ENCODE measurements at regions not wholly inside any gene's neighbourhood (a gene's known extent, or its start where the extent isn't known, plus 50 kb on each side); places are given as distances from the start of the nearest gene placed in this dataset.

GRCh38 chr7:153912211-153912610 is 140.0 kb upstream of the DPP6 start:
- H3K9me3 Mint-ChIP-seq: peaks cover 12% of the 10 kb centered on the region
- H3K4me1 Mint-ChIP-seq: no peaks in the 10 kb centered on the region
- ChIA-PET POLR2A (no interaction called here), CTCF (no interaction called here)
- H3K36me3 Mint-ChIP-seq (ENCODE audit: low read depth): no peaks in the 10 kb centered on the region
- H3K27me3 Mint-ChIP-seq: no peaks in the 10 kb centered on the region
- H3K4me3 Mint-ChIP-seq: no peak overlapping the region
- no peak overlapping the region for H3K27ac Mint-ChIP-seq
- DNase-seq: no peak

GRCh38 chr7:153920126-153920525 is 132.1 kb upstream of the DPP6 start:
- Mint-ChIP-seq H3K9me3 (peaks cover 6% of the 10 kb centered on the region), H3K4me1 (no peaks in the 10 kb centered on the region), H3K27me3 (no peaks in the 10 kb centered on the region), H3K4me3 (no peak overlapping the region), H3K27ac (no peak overlapping the region), H3K36me3 (ENCODE audit: low read depth) (no peaks in the 10 kb centered on the region)
- DNase-seq: no peak
- ChIA-PET CTCF (no interaction called here), POLR2A (no interaction called here)

DNA sequence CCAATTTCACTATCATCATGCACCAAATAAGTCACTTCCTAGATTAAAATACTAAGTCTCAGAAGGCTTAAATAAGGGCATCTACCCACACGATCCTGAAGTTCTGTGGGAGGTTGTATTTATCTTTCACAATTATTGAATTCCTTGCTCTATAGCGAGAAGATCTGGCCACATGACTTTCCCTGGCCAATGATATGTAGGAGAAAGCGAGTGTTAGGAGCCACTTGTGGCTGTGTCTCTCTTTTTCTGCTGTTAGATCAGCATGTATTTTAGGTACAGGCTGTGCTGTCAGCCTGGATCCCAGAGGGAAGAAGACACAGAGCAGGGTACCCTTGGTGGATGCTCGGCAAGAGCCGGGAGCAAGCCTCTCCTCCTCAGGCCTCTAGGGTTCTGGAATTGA is 131.3 kb upstream of the DPP6 start:
- ChIA-PET POLR2A (no interaction called here), CTCF (no interaction called here)
- Mint-ChIP-seq H3K27ac (no peak overlapping the region), H3K9me3 (peaks cover 7% of the 10 kb centered on the region), H3K27me3 (no peaks in the 10 kb centered on the region), H3K4me1 (no peaks in the 10 kb centered on the region), H3K4me3 (no peak overlapping the region), H3K36me3 (ENCODE audit: low read depth) (no peaks in the 10 kb centered on the region)
- DNase-seq: no peak

DNA sequence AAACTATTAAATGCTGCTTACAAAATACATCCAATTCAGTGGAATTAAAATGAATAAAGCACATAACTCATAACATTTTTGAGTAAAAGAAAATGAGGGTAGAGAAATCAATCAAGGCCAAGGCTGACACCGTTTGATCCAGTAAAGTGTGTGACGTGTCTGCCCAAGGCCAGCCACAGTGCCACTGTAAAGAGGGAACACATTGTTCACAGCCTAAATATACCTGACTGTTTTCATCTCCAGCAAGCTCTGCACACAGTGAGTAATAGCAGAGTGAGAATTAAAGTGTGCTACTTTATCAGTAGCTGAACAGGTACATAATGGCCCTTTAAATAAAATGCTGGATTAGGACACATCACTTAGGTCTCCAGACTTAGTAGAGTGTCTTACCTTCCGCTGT is 130.8 kb upstream of the DPP6 start:
- no peaks in the 10 kb centered on the region for H3K27me3 Mint-ChIP-seq
- no peak overlapping the region for H3K27ac Mint-ChIP-seq
- POLR2A ChIA-PET: no interaction called here
- no peaks in the 10 kb centered on the region for H3K36me3 Mint-ChIP-seq (ENCODE audit: low read depth)
- no peaks in the 10 kb centered on the region for H3K4me1 Mint-ChIP-seq
- DNase-seq: no peak
- H3K9me3 Mint-ChIP-seq: peaks cover 11% of the 10 kb centered on the region
- no peak overlapping the region for H3K4me3 Mint-ChIP-seq
- CTCF ChIA-PET: no interaction called here

DNA sequence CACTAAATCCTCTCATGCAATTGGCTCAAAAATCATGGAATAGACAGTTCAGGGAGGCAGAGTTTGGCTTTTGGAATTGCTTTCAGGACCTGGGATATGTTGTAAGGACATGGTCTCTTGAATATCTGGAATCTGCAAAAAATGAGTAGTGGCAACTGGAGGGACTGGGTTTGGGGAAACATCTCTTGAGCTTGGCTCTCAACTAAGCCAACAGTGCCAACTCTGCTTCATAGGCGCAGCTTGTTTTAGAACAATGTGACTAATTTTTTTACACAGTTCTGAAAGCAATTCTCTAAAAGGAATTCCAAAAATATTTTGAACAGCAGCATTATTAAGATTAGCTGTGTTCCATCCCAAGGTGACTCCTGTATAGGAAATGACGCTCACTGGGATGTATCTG is 121.5 kb upstream of the DPP6 start:
- Mint-ChIP-seq H3K4me3 (no peak overlapping the region), H3K27ac (no peak overlapping the region), H3K36me3 (ENCODE audit: low read depth) (no peaks in the 10 kb centered on the region), H3K27me3 (no peaks in the 10 kb centered on the region), H3K9me3 (peaks cover 15% of the 10 kb centered on the region), H3K4me1 (no peaks in the 10 kb centered on the region)
- ChIA-PET POLR2A (no interaction called here), CTCF (no interaction called here)
- no peak for DNase-seq

- Mint-ChIP-seq H3K36me3 (ENCODE audit: low read depth) (no peaks in the 10 kb centered on the region), H3K4me3 (no peak overlapping the region), H3K27ac (no peak overlapping the region), H3K9me3 (peaks cover 10% of the 10 kb centered on the region), H3K27me3 (no peaks in the 10 kb centered on the region), H3K4me1 (no peaks in the 10 kb centered on the region)
- DNase-seq: no peak
- POLR2A ChIA-PET: no interaction called here
- CTCF ChIA-PET: no interaction called here
These were observed 118.2 kb upstream of the DPP6 start for GRCh38 chr7:153934048-153934447.

- no peaks in the 10 kb centered on the region for H3K27me3 Mint-ChIP-seq
- POLR2A ChIA-PET: no interaction called here
- no peak overlapping the region for H3K27ac Mint-ChIP-seq
- H3K36me3 Mint-ChIP-seq (ENCODE audit: low read depth): no peaks in the 10 kb centered on the region
- CTCF ChIA-PET: no interaction called here
- DNase-seq: no peak
- H3K9me3 Mint-ChIP-seq: peaks cover 8% of the 10 kb centered on the region
- no peak overlapping the region for H3K4me3 Mint-ChIP-seq
- H3K4me1 Mint-ChIP-seq: no peaks in the 10 kb centered on the region
These were observed 117.6 kb upstream of the DPP6 start for GRCh38 chr7:153934629-153935028.

- ChIA-PET CTCF (no interaction called here), POLR2A (no interaction called here)
- Mint-ChIP-seq H3K4me3 (no peak overlapping the region), H3K27me3 (no peaks in the 10 kb centered on the region), H3K4me1 (no peaks in the 10 kb centered on the region), H3K9me3 (peaks cover 8% of the 10 kb centered on the region), H3K36me3 (ENCODE audit: low read depth) (no peaks in the 10 kb centered on the region), H3K27ac (no peak overlapping the region)
- DNase-seq: no peak
These were observed 117.1 kb upstream of the DPP6 start for GRCh38 chr7:153935095-153935494.

GRCh38 chr7:153938451-153938850 is 113.7 kb upstream of the DPP6 start:
- H3K27ac Mint-ChIP-seq: no peak overlapping the region
- peaks cover 7% of the 10 kb centered on the region for H3K9me3 Mint-ChIP-seq
- no peaks in the 10 kb centered on the region for H3K4me1 Mint-ChIP-seq
- H3K4me3 Mint-ChIP-seq: no peak overlapping the region
- ChIA-PET CTCF (no interaction called here), POLR2A (no interaction called here)
- no peaks in the 10 kb centered on the region for H3K36me3 Mint-ChIP-seq (ENCODE audit: low read depth)
- no peak for DNase-seq
- H3K27me3 Mint-ChIP-seq: no peaks in the 10 kb centered on the region

DNA sequence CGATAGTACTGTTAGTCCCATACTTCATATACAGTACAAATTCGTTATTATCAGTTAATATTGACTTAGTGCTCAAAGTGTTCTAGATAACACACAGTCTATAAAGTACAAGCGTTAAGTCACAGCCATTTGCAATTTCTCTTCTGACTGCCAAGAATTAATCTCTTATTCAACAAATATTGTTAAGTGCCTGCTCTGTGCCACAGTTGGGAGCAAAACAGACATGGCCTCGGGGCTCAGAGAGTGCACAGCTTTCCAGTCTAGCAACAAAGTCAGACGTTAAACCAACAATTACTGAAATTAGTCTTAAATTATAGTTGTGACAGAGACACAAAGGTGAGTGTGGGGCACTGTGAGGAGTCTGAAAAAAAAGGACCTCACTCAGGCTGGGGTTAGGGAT is 113.0 kb upstream of the DPP6 start:
- no peaks in the 10 kb centered on the region for H3K36me3 Mint-ChIP-seq (ENCODE audit: low read depth)
- H3K27me3 Mint-ChIP-seq: no peaks in the 10 kb centered on the region
- no peak for DNase-seq
- ChIA-PET POLR2A (no interaction called here), CTCF (no interaction called here)
- H3K9me3 Mint-ChIP-seq: peaks cover 6% of the 10 kb centered on the region
- no peak overlapping the region for H3K4me3 Mint-ChIP-seq
- H3K4me1 Mint-ChIP-seq: no peaks in the 10 kb centered on the region
- no peak overlapping the region for H3K27ac Mint-ChIP-seq

DNA sequence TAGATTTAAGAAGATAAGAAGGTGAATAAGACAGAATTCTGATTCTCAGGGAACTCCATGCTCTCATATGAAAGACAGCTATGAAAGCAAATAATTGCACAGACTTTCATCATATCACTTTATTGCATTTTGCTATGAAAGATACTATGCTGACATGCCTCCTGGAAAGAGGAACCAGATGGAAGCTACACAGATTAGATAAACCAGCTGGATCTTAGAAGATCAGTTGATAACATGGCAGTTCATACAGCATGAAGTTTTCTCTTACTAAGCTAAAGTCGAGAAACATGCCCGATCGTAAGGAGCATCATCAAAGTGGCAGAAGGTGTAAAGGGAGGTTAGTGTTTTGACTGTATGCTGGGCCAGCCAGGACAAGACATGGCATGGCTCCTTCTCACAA is 112.5 kb upstream of the DPP6 start:
- Mint-ChIP-seq H3K27ac (no peak overlapping the region), H3K9me3 (peaks cover 5% of the 10 kb centered on the region), H3K27me3 (no peaks in the 10 kb centered on the region), H3K4me1 (no peaks in the 10 kb centered on the region), H3K36me3 (ENCODE audit: low read depth) (no peaks in the 10 kb centered on the region), H3K4me3 (no peak overlapping the region)
- DNase-seq: no peak
- CTCF ChIA-PET: no interaction called here
- POLR2A ChIA-PET: no interaction called here

GRCh38 chr7:153941061-153941460 is 111.1 kb upstream of the DPP6 start:
- POLR2A ChIA-PET: no interaction called here

GRCh38 chr7:153942036-153942435 is 110.2 kb upstream of the DPP6 start:
- no peaks in the 10 kb centered on the region for H3K36me3 Mint-ChIP-seq (ENCODE audit: low read depth)
- peaks cover 7% of the 10 kb centered on the region for H3K9me3 Mint-ChIP-seq

More at GRCh38 chr7:153941061-153941460, 111.1 kb upstream of the DPP6 start:
- DNase-seq: no peak
- Mint-ChIP-seq H3K4me1 (no peaks in the 10 kb centered on the region), H3K36me3 (ENCODE audit: low read depth) (no peaks in the 10 kb centered on the region), H3K27me3 (no peaks in the 10 kb centered on the region), H3K9me3 (peaks cover 8% of the 10 kb centered on the region), H3K27ac (no peak overlapping the region), H3K4me3 (no peak overlapping the region)
- CTCF ChIA-PET: no interaction called here

DNA sequence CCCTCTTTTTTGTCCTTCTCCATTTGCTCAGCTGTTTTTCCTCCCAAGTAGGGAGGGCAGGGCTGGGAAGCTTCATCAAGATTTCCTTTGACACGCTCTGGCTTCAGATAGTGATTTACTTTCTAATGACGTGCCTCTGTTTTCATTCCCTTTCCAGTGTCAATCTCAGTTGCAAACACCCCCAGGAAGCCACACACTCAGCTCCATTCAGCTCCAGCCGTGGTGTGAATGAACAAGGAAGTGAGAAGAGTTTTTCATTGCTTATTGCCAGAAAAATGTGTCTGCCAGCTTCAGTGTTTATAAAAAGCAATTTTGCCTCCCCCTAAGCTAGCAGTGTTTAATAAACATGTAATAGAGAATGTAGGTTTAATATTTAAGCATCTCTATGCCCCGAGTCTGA is 108.7 kb upstream of the DPP6 start:
- H3K4me1 Mint-ChIP-seq: no peaks in the 10 kb centered on the region
- H3K27ac Mint-ChIP-seq: no peak overlapping the region
- ChIA-PET CTCF (no interaction called here), POLR2A (no interaction called here)
- no peaks in the 10 kb centered on the region for H3K27me3 Mint-ChIP-seq
- peaks cover 7% of the 10 kb centered on the region for H3K9me3 Mint-ChIP-seq
- no peaks in the 10 kb centered on the region for H3K36me3 Mint-ChIP-seq (ENCODE audit: low read depth)
- no peak overlapping the region for H3K4me3 Mint-ChIP-seq
- no peak for DNase-seq

More at GRCh38 chr7:153942036-153942435, 110.2 kb upstream of the DPP6 start:
- DNase-seq: no peak
- ChIA-PET CTCF (no interaction called here), POLR2A (no interaction called here)
- Mint-ChIP-seq H3K27ac (no peak overlapping the region), H3K4me3 (no peak overlapping the region), H3K27me3 (no peaks in the 10 kb centered on the region), H3K4me1 (no peaks in the 10 kb centered on the region)

GRCh38 chr7:153943861-153944260 is 108.3 kb upstream of the DPP6 start:
- Mint-ChIP-seq H3K4me1 (no peaks in the 10 kb centered on the region), H3K27me3 (no peaks in the 10 kb centered on the region), H3K4me3 (no peak overlapping the region), H3K36me3 (ENCODE audit: low read depth) (no peaks in the 10 kb centered on the region), H3K9me3 (peaks cover 7% of the 10 kb centered on the region), H3K27ac (no peak overlapping the region)
- no peak for DNase-seq
- POLR2A ChIA-PET: no interaction called here
- CTCF ChIA-PET: no interaction called here

All from activated CD4-positive, alpha-beta memory T cell treated with anti-CD3 and anti-CD28 coated beads, Interleukin-2, amount 10 ng/mL, durations not matched to agents 7 days and 5 days (primary cell).